HG02870 (cell line): ENCODE measurements at regions not wholly inside any gene's neighbourhood (a gene's known extent, or its start where the extent isn't known, plus 50 kb on each side); places are given as distances from the start of the nearest gene placed in this dataset.
"Not testable (repeated sequence)": the region's sequence is repeated elsewhere in the genome, so short reads cannot be mapped to it uniquely, and the experiment has no call there.

Source experiments
- ATAC-seq: cut with Tn5 transposase; IDR thresholded peaks from one replicate; pipeline ENCODE4 v1.9.1; 2021; ENCODE audit warnings: mild to moderate bottlenecking, moderate library complexity; ENCODE audit not compliant: unreplicated experiment

- no peak for ATAC-seq
Observed at GRCh38 chr9:89854715-89855475, 250.1 kb downstream of the GADD45G start.

DNA sequence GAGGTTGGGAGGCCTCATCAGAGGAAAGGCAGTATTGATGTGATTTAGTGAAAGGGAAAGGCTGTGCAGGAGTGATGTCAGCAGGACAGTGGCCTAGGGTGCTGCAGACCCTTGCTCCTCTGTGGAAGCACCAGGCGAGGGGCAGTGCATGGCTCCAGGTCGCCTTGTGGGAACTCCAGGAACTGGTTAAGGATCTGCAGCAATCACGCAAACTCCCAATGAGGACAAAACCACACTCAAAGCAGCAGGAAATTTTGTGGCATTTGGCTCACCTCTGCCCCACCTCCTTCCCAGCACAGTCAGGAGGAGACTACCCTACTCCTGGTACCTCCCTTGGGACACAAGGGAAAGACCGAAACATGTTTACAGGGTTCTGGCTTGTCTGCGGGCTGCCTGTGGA lies 251.5 kb downstream of the GADD45G start:
- ATAC-seq, result not testable (repeated sequence)

- ATAC-seq, result not testable (repeated sequence)
Observed at GRCh38 chr9:89856950-89857349, 252.1 kb downstream of the GADD45G start.

DNA sequence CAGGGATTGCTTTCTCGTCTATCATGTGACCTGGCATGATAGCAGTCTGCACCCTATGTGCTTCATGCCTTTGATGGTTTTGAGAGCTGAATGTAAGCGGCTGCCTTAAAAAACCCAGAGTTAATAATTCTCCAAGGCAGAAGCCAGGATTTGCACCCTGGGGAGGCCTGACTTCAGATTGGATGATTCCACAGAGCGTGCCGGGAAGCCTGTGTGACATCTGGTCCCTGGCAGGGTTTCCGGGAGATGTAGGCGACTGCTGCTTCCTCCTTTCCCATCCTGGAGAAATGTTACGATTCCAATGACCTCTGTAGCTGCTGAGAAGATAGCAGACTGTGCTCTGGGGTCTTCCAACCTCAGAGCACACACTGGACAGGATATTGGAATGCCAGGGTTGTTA lies 255.0 kb downstream of the GADD45G start:
- not testable (repeated sequence) for ATAC-seq

DNA sequence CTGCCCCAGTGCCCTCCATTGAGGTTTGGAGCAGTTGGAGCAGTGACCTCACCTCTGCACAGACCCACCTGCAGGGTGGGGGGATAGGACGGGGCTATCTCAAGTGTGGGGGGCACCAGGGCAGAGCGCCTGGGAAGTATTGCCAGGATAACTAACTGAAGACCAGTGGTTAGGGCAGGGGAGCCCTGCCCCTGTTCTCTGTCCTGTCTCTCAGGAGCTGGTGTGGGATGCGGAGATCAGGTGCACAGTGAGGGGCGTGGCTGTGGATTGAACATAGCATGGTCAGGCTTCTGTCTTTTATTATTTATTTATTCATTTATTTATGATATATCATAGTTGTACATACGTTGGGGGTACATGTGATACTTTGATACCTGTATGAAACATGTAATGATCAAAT lies 256.6 kb downstream of the GADD45G start:
- not testable (repeated sequence) for ATAC-seq

DNA sequence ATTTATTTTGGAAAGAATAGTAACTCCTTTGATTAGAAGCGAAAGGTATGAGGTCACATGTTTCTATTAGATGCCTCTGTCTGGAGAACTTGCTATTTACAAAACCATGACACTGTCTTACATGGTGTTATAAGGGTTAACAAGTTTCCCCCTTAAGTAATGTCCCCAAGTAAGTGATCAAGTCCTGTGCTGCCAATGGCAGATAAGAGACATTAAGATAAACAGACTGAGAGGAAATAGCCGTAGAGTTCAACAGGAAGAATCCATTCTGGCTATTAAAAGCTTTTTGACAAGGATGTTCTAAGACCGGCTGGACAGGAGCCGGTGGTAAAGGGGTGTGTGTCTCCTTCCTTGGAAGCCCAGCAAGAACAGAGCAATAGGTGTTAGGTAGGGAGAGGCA lies 257.5 kb downstream of the GADD45G start:
- no peak for ATAC-seq

GRCh38 chr9:89863141-89863540 lies 258.3 kb downstream of the GADD45G start:
- no peak for ATAC-seq

DNA sequence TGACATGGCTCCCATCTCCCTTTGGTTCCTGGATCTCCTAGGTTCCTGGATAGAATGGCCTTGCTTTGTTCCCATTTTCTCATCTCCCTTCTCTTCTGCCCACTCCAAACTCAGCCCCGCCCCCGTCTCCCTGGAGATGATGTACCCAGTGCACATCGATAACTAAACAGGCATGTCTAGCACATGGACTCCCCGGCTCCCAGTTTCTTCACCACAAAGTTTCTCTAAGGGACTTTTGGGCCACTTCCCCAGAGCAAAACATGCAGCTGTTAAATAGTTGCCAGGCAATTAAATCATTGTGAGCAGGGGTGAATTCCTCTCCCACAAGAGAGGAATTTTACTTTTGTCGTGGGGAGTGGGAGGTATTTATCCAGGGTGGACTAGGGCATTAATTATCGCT lies 259.0 kb downstream of the GADD45G start:
- no peak for ATAC-seq

GRCh38 chr9:89864257-89864656 lies 259.4 kb downstream of the GADD45G start:
- no peak for ATAC-seq

- no peak for ATAC-seq
Observed at GRCh38 chr9:89864731-89865130, 259.9 kb downstream of the GADD45G start.

DNA sequence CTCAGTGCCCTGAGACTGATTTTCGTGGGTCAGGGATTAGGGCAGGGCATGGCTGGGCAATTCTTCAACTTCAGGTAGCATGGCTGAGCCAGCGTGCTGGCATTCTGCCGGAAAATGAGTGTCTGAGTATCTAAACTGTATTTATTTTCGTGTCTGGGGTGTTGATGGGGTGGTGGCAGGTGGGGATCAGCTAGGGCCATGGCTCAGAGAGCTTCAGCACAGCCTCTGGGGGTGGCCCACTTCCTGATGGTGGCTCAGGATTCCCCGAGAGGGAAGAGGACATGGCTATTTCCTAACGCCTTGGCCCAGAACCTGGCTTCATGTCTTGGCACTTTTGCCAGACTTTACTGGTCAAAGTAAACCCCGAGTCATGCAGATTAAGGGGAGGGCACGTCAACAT lies 260.5 kb downstream of the GADD45G start:
- no peak for ATAC-seq

GRCh38 chr9:89865981-89866380 lies 261.2 kb downstream of the GADD45G start:
- no peak for ATAC-seq

DNA sequence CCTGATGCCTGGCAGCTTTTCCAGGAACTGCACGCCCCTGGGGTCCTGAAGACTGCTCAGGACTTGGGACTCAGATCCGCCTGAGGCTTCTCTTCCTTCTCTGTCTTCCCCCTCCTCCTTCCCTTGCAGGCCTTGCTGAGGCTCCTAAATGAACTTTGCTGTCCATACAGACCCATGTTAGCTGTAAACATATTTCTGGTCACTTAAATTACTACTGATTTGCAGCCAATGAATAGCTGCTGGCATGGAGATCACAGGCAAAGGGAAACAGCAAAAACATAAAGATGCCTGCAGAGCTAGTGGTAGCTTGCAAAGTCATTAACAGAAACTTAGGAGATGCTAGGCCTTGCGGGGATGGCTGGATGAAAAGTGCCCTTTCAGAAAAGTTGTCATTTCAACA lies 261.9 kb downstream of the GADD45G start:
- ATAC-seq, result no peak

GRCh38 chr9:89868100-89868499 lies 263.3 kb downstream of the GADD45G start:
- ATAC-seq, result no peak

DNA sequence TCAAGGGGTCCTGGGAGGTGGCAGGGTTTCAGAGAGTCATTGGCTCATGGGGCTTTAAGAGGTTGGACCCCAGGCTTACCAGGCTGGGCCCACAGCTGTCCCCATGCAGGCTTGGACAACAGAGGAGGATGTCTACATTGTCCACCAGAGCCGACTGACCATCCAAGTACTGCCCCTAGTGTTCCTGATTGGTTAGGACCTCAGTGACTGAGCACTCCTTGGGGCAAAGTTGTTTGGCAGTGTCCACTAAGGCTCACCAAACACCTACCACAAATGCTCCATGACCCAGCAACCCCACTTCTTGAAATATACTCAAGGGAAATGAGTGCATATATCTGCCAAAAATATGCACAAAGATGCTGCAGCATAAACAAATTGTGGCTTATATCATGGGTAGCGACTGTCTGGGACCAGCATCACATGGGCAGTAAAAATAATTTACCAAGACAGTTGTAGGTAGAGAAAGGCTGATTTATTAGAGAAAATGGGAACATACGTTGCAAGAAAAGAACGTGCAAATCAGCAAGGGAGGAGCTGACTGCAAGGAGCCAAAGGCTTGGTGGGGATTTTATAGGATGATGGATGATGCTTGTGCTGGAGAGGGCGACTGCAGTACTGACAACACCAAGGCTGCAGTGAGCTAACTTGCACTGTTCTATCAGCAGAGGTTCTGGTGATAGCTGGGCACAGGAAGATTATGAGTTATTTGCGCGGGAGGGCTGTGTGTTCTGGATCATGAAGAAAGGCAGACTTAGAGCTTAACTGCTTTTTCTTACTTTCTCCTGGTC lies 265.2 kb downstream of the GADD45G start:
- ATAC-seq, result no peak

- ATAC-seq, result no peak
Observed at GRCh38 chr9:89871871-89872331, 267.1 kb downstream of the GADD45G start.

DNA sequence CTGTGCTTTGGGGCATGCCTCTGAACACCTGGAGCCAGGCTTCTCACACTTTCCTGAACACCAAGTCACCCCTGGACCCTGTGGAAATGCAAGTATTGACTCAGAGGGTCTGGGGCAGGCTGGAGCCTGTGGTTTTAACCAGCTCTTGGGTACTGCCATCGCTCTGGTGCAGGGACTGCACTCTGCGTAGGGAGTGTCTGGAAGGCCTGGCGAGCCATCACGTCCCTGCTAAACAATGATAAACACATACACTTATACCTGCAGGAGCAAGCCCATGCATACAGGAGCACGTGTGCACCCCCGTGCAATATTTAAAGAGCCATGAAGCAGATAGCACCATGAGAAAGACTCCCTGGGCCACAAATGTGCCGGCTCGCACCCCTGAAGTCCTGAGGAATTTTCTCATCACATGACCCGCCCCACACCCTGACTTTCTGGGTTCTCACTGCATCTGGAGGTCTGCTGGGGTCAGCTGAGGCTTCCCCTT lies 267.7 kb downstream of the GADD45G start:
- no peak for ATAC-seq

DNA sequence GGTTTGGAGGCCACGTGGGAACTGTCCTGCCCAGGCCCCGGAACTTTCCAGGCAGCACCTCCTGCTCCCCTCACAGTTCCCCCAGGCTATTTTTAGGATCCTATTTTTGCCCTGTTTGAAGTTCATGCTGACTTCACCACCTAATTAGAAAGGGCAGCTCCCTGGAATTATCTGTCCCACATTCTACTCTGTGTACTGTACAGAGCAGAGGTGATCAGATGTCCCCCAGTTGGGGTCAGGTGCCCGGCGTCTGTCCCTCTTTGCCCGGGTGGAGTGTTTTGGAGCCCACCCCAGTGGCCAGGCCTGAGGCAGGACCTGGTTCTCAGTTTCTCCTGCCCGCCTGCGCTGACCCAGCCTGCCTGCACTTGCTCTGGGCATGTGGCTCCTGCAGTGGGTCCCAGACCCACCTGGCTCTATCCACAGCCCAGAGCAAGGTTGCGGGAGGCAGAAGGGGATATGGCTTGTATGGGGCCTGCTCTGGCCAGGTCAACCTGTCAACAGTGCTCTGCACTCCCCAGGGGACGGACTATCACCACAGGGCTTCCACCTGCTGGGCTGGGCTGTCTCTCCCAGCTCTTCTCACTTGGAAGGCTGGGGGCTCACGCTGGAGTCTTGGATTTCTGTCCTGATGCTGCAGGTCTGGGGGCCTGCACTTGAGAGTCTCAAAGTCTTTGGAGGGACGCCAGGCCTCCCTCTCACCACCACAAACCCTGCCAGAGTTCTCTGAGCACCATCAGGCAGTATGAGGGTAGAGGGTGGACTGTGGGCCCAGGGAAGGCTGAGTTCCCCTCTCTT lies 268.3 kb downstream of the GADD45G start:
- no peak for ATAC-seq

DNA sequence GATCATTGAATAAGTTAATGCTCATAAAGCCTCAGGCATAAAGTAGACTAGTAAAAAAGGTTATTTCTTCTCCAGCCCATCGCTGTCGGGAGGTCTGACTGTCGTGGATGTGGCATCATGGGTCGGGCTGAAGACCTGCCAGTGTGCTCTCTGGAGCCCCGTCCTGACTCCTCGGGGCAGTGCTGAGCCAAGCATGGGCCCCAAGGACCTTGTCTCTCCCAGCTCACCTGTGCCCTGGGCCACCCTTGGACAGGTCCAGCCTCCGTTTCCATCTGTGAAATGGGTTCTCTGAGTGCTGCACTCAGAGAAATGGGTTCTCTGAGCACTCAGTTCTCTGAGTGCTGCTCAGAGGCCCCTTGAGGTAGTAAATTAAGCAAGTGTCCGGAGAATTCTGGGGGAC lies 269.0 kb downstream of the GADD45G start:
- no peak for ATAC-seq

DNA sequence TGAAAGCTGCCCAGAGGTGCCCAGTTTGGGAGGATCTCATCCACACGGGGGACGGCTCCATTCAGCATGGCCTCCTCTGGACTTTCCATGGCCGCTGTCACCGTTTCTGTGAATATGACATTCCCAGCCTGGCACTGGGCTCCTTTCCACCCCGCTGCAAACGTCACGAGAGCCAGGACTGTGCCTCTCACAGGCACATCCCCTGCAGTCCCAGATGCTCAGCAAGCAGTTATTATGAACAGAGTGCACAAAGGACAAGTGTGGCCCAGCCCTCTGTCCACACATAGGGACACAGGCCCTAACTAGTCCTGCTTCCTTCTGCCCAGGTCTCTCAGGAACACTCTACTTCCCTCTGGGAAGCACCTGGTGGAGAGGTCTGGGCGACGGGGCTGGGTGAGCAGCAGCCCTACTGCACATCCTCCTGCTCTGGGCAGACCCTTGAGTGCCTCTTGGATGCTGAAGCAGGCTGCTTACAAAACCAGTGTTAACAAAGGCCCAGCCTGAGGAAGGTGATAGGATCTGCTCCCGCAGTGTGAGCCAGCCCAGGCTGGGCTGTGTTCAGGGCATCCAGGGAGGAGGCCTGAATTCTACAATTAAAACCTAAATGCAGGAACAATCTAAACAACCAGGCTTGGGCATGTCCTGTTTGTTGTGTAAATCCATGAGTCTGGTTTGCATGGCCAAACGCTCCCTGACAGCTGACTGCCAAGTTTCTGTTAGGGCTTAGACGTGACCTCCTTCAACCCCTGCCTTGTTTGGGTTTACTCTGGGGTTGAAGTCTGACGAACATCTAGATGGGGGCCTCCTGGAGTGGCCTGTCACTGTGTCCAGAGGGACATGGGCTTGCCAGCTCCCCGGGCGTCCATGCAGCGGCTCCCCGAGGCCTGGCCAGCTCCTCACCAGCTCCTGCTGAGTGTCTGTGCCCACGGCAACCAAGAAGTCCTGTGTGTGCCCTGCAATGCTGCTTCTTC lies 269.8 kb downstream of the GADD45G start:
- ATAC-seq, result no peak
